ENCODE measurements at regions not wholly inside any gene's neighbourhood (a gene's known extent, or its start where the extent isn't known, plus 50 kb on each side); places are given as distances from the start of the nearest gene placed in this dataset.

GRCh38 chr5:135632798-135633197, 54.0 kb upstream of the CXCL14 start:
- DNase-seq, result no peak
- Histone ChIP-seq H3K27me3 (no peaks in the 10 kb centered on the region), H3K36me3 (no peaks in the 10 kb centered on the region), H3K27ac (no peak overlapping the region), H3K4me3 (no peak overlapping the region), H3K9me3 (no peaks in the 10 kb centered on the region), H3K4me1 (no peaks in the 10 kb centered on the region)
- TF ChIP-seq POLR2A (IDR thresholded peaks at IDR 0.05), result no peak
- TF ChIP-seq CTCF (IDR thresholded peaks at IDR 0.05), result no peak

GRCh38 chr5:135631391-135631790, 52.6 kb upstream of the CXCL14 start:
- no peak for DNase-seq
- TF ChIP-seq POLR2A (IDR thresholded peaks at IDR 0.05), result no peak
- no peak for TF ChIP-seq CTCF (IDR thresholded peaks at IDR 0.05)
- no peak overlapping the region for H3K27ac ChIP-seq
- no peaks in the 10 kb centered on the region for H3K27me3 ChIP-seq
- no peaks in the 10 kb centered on the region for H3K36me3 ChIP-seq
- no peaks in the 10 kb centered on the region for H3K9me3 ChIP-seq
- H3K4me1 ChIP-seq, result no peaks in the 10 kb centered on the region
- H3K4me3 ChIP-seq, result no peak overlapping the region

GRCh38 chr5:135629666-135630065, 50.9 kb upstream of the CXCL14 start:
- no peak for TF ChIP-seq POLR2A (IDR thresholded peaks at IDR 0.05)
- TF ChIP-seq CTCF (IDR thresholded peaks at IDR 0.05), result no peak
- no peak for DNase-seq
- Histone ChIP-seq H3K4me1 (no peaks in the 10 kb centered on the region), H3K27me3 (no peaks in the 10 kb centered on the region), H3K27ac (no peak overlapping the region), H3K9me3 (no peaks in the 10 kb centered on the region), H3K4me3 (no peak overlapping the region), H3K36me3 (no peaks in the 10 kb centered on the region)

GRCh38 chr5:135628771-135629563, 50.2 kb upstream of the CXCL14 start:
- H3K4me3 ChIP-seq, result no peak overlapping the region
- TF ChIP-seq CTCF (IDR thresholded peaks at IDR 0.05) (no peak), POLR2A (IDR thresholded peaks at IDR 0.05) (no peak)
- H3K9me3 ChIP-seq, result no peaks in the 10 kb centered on the region
- DNase-seq, result no peak
- H3K4me1 ChIP-seq, result no peaks in the 10 kb centered on the region
- H3K36me3 ChIP-seq, result no peaks in the 10 kb centered on the region
- no peak overlapping the region for H3K27ac ChIP-seq
- no peaks in the 10 kb centered on the region for H3K27me3 ChIP-seq
